Adrenal gland (tissue), 5 donors: ENCODE measurements at regions not wholly inside any gene's neighbourhood (a gene's known extent, or its start where the extent isn't known, plus 50 kb on each side); places are given as distances from the start of the nearest gene placed in this dataset.

Experiments used
- POLR2A ChIP-seq, 2 donors: fragments of 450-650 bp; IDR thresholded peaks; one replicate each; pipeline ENCODE4 v1.6.1; 2017; ENCODE audit warnings: antibody characterized with exemption in 2 of 2, mild to moderate bottlenecking in 2 of 2, moderate library complexity in 1 of 2
- TF ChIP-seq, protein P1 (sequence below), 6 experiments: fragments of 450-650 bp in 4 of 6; fragments of 200-600 bp in 2 of 6; sonication (generic) in 1 of 6; IDR thresholded peaks; 1 replicate in 5 of 6; 2 replicates in 1 of 6; pipeline versions ENCODE4 v1.5.1 to v1.8.0; 2016 to 2021; ENCODE audit warnings: antibody characterized with exemption in 6 of 6, mild to moderate bottlenecking in 2 of 6, moderate library complexity in 1 of 6
- donor health status: DM: no; HTN: no; CAD: no.

DNA sequence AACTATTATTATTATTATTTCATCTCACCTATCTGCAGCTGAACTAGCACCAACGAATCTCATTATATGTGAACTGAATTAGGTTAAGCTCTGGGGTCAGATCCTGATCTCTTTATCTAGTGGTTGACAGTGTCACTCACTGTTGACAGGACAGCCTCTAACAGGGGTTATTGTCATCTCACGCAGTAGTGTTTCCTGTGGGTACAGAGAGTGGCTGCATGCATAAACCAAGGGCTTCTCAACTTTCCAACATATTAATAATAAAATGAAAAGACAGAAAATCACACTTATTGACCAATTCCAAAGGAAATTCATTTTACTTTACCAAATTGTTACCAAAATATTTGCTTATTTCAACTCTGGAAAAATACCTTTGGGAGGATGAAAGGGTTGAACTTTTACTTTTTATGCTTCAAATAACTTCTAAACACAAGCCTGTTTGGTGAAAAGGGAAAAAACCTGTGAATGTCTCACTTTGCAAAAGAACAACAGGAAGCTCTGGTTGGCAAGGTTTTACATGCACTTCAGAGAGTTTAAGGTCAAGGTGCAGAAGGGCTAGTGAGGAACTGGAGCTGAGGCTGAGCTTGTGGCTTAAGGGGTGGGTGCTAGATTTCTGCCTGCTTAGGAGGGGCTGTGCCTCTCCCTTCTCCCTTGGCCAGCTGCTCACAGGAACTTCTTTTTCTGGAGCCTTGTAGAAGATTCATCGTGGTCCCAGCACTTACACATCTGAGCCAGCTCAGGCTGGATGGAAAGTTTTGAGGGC, 72.6 kb downstream of the CTAGE1 start:
- TF ChIP-seq, protein P1, sequence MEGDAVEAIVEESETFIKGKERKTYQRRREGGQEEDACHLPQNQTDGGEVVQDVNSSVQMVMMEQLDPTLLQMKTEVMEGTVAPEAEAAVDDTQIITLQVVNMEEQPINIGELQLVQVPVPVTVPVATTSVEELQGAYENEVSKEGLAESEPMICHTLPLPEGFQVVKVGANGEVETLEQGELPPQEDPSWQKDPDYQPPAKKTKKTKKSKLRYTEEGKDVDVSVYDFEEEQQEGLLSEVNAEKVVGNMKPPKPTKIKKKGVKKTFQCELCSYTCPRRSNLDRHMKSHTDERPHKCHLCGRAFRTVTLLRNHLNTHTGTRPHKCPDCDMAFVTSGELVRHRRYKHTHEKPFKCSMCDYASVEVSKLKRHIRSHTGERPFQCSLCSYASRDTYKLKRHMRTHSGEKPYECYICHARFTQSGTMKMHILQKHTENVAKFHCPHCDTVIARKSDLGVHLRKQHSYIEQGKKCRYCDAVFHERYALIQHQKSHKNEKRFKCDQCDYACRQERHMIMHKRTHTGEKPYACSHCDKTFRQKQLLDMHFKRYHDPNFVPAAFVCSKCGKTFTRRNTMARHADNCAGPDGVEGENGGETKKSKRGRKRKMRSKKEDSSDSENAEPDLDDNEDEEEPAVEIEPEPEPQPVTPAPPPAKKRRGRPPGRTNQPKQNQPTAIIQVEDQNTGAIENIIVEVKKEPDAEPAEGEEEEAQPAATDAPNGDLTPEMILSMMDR (IDR thresholded peaks at IDR 0.05) = no peak
- TF ChIP-seq POLR2A (IDR thresholded peaks at IDR 0.05) = no peak
